ENCODE measurements at regions not wholly inside any gene's neighbourhood (a gene's known extent, or its start where the extent isn't known, plus 50 kb on each side); places are given as distances from the start of the nearest gene placed in this dataset.
"Not testable (repeated sequence)": the region's sequence is repeated elsewhere in the genome, so short reads cannot be mapped to it uniquely, and the experiment has no call there.

DNA sequence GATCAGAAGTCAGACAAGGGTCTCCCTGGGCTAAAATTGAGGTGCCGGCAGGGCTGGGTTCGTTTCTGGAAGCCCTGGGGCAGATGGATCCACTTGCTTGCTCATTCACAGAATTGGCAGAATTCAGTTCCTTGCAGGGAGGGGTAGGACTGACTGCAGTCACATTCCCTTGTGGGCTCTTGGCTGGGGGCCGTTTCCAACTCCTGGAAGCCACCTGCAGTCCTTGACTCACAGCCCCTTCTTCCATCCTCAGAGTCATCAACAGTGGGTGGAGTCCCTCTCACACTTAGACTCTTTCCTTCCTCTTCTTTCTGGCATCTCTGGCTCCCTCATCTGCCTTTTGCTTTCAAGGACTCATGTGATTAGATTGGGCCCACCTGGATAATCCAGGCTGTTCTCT is 54.6 kb upstream of the NANOS1 start:
- Histone ChIP-seq H3K36me3 (no peaks in the 10 kb centered on the region), H3K27me3 (no peaks in the 10 kb centered on the region), H3K9me3 (peaks cover 0 to 13% (median 0%) of the 10 kb centered on the region in 3 donors), H3K4me1 (peaks cover 0 to 3% (median 0%) of the 10 kb centered on the region in 3 donors), H3K4me3 (no peak overlapping the region), H3K27ac (no peak overlapping the region)
- TF ChIP-seq EP300 (IDR thresholded peaks at IDR 0.05) = no peak
- TF ChIP-seq POLR2AphosphoS5 (IDR thresholded peaks at IDR 0.05) = no peak
- no peak for TF ChIP-seq POLR2A (IDR thresholded peaks at IDR 0.05)
- TF ChIP-seq, protein P1, sequence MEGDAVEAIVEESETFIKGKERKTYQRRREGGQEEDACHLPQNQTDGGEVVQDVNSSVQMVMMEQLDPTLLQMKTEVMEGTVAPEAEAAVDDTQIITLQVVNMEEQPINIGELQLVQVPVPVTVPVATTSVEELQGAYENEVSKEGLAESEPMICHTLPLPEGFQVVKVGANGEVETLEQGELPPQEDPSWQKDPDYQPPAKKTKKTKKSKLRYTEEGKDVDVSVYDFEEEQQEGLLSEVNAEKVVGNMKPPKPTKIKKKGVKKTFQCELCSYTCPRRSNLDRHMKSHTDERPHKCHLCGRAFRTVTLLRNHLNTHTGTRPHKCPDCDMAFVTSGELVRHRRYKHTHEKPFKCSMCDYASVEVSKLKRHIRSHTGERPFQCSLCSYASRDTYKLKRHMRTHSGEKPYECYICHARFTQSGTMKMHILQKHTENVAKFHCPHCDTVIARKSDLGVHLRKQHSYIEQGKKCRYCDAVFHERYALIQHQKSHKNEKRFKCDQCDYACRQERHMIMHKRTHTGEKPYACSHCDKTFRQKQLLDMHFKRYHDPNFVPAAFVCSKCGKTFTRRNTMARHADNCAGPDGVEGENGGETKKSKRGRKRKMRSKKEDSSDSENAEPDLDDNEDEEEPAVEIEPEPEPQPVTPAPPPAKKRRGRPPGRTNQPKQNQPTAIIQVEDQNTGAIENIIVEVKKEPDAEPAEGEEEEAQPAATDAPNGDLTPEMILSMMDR (IDR thresholded peaks at IDR 0.05) = no peak
- 44% methylated on average over 1 of the region's 3 CpGs; no CpG with 5 or more reads in 1 of the 2 donors for WGBS, 2 donors (ENCODE audit: low coverage in 1 of 2)
- ATAC-seq = no peak

DNA sequence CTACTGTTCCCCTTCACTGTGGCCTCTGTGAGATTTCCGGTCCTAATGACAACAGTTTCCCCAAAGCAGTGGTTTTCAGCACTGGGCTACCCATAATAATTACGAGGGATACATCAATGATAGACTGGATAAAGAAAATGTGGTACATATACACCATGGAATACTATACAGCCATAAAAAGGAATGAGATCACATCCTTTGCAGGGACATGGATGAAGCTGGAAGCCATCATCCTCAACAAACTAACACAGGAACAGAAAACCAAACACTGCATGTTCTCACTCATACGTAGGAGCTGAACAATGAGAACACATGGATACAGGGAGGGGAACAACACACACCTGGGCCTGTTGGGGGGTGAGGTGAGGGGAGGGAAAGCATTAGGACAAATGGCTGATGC is 53.3 kb upstream of the NANOS1 start:
- peaks cover 0 to 13% (median 0%) of the 10 kb centered on the region in 3 donors for H3K9me3 ChIP-seq
- H3K4me1 ChIP-seq, H3K36me3 ChIP-seq, H3K27ac ChIP-seq, ATAC-seq, H3K4me3 ChIP-seq, H3K27me3 ChIP-seq: not testable (repeated sequence)
- 86 to 100% methylated on average over 1 of the region's 3 CpGs for WGBS, 2 donors (ENCODE audit: low coverage in 1 of 2)

DNA sequence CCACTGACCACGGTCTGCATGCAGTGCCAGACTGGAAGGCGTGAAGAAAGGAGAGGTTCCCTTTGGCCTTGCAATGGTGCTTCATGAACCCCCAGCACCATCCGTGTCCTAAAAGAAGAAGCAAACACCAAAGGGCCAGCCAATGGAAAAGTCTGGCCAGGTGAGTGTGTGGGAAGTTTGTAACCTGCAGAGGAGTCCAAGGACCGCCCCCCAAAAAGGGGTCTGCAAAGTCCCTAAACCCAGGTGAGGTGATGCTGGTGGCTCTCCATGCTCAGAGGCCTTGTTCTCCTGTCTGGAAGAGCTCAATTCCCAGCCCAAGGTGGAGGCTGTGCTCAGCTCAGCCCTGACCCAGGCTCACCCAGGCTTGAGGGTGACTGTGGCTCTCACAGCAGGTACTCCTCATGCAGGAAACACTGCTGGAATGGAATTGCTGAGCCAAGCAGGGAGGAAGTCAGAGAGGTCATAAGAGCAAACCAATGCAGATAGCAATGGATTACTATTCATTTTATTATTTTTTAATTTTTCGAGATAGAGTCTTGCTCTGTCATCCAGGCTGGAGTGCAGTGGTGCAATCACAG is 52.4 kb upstream of the NANOS1 start:
- Histone ChIP-seq H3K27ac (no peak overlapping the region), H3K9me3 (peaks cover 0 to 13% (median 0%) of the 10 kb centered on the region in 3 donors), H3K4me1 (no peaks in the 10 kb centered on the region), H3K36me3 (no peaks in the 10 kb centered on the region), H3K27me3 (no peaks in the 10 kb centered on the region), H3K4me3 (no peak overlapping the region)
- 69 to 84% methylated on average over 2 of the region's 5 CpGs for WGBS, 2 donors (ENCODE audit: low coverage in 1 of 2)
- TF ChIP-seq, protein P1 (IDR thresholded peaks at IDR 0.05) = no peak
- TF ChIP-seq EP300 (IDR thresholded peaks at IDR 0.05) (no peak), POLR2AphosphoS5 (IDR thresholded peaks at IDR 0.05) (no peak)
- ATAC-seq = no peak

- H3K36me3 ChIP-seq = no peaks in the 10 kb centered on the region
Measured at GRCh38 chr10:118977835-118978234, 51.7 kb upstream of the NANOS1 start.

DNA sequence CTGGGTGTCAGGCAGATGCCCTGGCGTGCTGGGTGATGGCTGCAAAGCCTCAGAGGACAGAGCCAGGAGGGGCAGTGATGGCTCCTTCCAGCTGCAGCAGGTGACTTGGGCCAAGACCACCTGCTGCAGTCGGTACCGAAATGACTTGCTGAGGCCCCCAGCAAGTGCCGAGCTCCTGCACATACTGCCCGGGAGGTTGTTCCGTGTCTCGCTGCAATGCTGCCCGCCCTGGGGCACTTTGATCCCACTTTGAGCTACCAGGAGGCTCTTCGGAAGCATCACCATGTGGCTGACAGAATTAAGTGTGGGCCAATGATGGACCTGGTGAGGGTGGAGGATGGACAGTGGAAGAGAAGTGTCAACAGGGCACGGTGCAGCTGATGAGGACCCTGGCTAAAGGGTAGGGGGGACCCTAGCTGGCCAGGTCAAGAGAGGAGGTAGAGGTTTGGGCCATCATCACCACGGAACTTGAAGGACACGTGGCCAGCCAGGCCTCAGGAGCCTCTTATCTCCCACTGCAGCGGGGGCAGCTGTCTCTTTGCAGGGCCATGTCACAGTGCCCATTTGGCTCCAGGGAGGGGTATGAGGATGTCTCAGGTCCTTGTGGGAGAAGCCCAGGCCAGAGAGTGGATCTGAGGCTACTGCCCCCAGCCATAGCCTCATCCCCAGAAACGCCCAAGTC is 51.1 kb upstream of the NANOS1 start:
- peaks cover 0 to 10% (median 0%) of the 10 kb centered on the region in 3 donors for H3K9me3 ChIP-seq
- H3K27ac ChIP-seq = no peak overlapping the region
- H3K27me3 ChIP-seq = no peaks in the 10 kb centered on the region
- no peak for TF ChIP-seq POLR2AphosphoS5 (IDR thresholded peaks at IDR 0.05)
- TF ChIP-seq EP300 (IDR thresholded peaks at IDR 0.05) = no peak
- no peak for TF ChIP-seq POLR2A (IDR thresholded peaks at IDR 0.05)
- TF ChIP-seq, protein P1 (IDR thresholded peaks at IDR 0.05) = no peak
- no peak overlapping the region for H3K4me3 ChIP-seq
- 70% methylated on average over 3 of the region's 14 CpGs; no CpG with 5 or more reads in 1 of the 2 donors for WGBS, 2 donors (ENCODE audit: low coverage in 1 of 2)
- ATAC-seq = no peak
- no peaks in the 10 kb centered on the region for H3K4me1 ChIP-seq
- H3K36me3 ChIP-seq = no peaks in the 10 kb centered on the region

More at GRCh38 chr10:118977835-118978234, 51.7 kb upstream of the NANOS1 start:
- 58 to 92% methylated on average over 2 of the region's 13 CpGs for whole genome bisulfite sequencing, 2 donors (ENCODE audit: low coverage in 1 of 2)
- no peak for TF ChIP-seq POLR2A (IDR thresholded peaks at IDR 0.05)
- Histone ChIP-seq H3K27me3 (no peaks in the 10 kb centered on the region), H3K9me3 (peaks cover 0 to 13% (median 0%) of the 10 kb centered on the region in 3 donors), H3K27ac (no peak overlapping the region), H3K4me1 (no peaks in the 10 kb centered on the region), H3K4me3 (no peak overlapping the region)
- no peak for ATAC-seq

DNA sequence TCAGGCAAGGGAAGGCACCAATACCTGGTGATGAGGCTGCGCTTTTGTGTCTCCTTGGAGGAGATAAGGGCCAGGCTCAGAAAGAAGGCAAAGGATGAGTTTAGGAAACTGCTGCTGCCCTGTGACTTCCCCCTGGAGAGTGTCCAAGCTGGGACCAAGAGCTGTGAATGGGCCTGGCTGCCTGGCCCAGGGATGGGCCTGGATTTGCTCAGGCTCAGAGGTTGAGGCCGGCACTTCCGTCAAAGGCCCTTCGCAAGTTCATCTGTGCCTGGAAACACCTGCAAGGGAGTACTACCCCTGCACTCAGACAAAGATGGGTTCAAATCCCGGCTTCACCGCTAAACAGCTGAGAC is 50.5 kb upstream of the NANOS1 start:
- no peak for ATAC-seq
- Histone ChIP-seq H3K36me3 (no peaks in the 10 kb centered on the region), H3K4me1 (no peaks in the 10 kb centered on the region), H3K9me3 (peaks cover 0 to 5% (median 0%) of the 10 kb centered on the region in 3 donors), H3K27ac (no peak overlapping the region), H3K4me3 (no peak overlapping the region), H3K27me3 (no peaks in the 10 kb centered on the region)
- WGBS, 2 donors (ENCODE audit: low coverage in 1 of 2) = 90% methylated on average over 2 of the region's 6 CpGs; no CpG with 5 or more reads in 1 of the 2 donors
- TF ChIP-seq POLR2AphosphoS5 (IDR thresholded peaks at IDR 0.05) (no peak), EP300 (IDR thresholded peaks at IDR 0.05) (no peak), POLR2A (IDR thresholded peaks at IDR 0.05) (no peak)
- TF ChIP-seq, protein P1 (IDR thresholded peaks at IDR 0.05) = no peak

All from gastroesophageal sphincter (tissue), 4 donors.